CD4-positive, alpha-beta T cell (primary cell): ENCODE measurements at regions not wholly inside any gene's neighbourhood (a gene's known extent, or its start where the extent isn't known, plus 50 kb on each side); places are given as distances from the start of the nearest gene placed in this dataset.

ENCODE experiments used
- ATAC-seq: fragments of 200-7000 bp; cut with Tn5 transposase; one replicate; pipeline ENCODE4 v1.10.0; 2022; ENCODE audit warnings: mild to moderate bottlenecking; ENCODE audit not compliant: poor library complexity
- CTCF ChIA-PET: fragments of 350-600 bp; sonication (Branson Sonifier 250); formaldehyde crosslinking; loops from one replicate; lab custom pipeline; 2021; ENCODE audit warnings: antibody characterized with exemption, inconsistent platforms; lab: Charles Lee
- POLR2A ChIA-PET: fragments of 350-600 bp; sonication (Branson Sonifier 250); formaldehyde crosslinking; loops from one replicate; lab custom pipeline; 2021; ENCODE audit warnings: antibody characterized with exemption, inconsistent platforms; lab: Charles Lee
- DNase-seq, 14 experiments: peaks; one replicate each; pipeline ENCODE4 v3.0.0-alpha.2; 2013 to 2020; ENCODE audit warnings: mixed read lengths in 2 of 14
- H3K27ac ChIP-seq, 2 donors: one replicate each; pipeline versions ENCODE4 v1.5.1 to v1.7.0; 2013; ENCODE audit warnings: low read length in 2 of 2, low read depth in 1 of 2, mild to moderate bottlenecking in 1 of 2
- H3K27me3 ChIP-seq, 2 experiments: 1 replicate in 1 of 2; 2 replicates in 1 of 2; pipeline versions ENCODE4 v1.6.1 to v1.7.0; 2013; ENCODE audit warnings: low read length in 2 of 2, control low read depth in 1 of 2, mild to moderate bottlenecking in 1 of 2, moderate library complexity in 1 of 2; ENCODE audit not compliant: insufficient read depth in 2 of 2, control insufficient read depth in 1 of 2
- H3K36me3 ChIP-seq: one replicate; pipeline ENCODE4 v1.6.1; 2013; ENCODE audit warnings: low read length, control low read depth; ENCODE audit not compliant: insufficient read depth
- H3K4me1 ChIP-seq: one replicate; pipeline ENCODE4 v1.6.1; 2013; ENCODE audit warnings: low read length, control low read depth; ENCODE audit not compliant: insufficient read depth
- H3K4me3 ChIP-seq: one replicate; pipeline ENCODE4 v1.5.1; 2013; ENCODE audit warnings: mild to moderate bottlenecking, low read length, moderate library complexity
- H3K9me3 ChIP-seq, 2 experiments: 1 replicate in 1 of 2; 2 replicates in 1 of 2; pipeline versions ENCODE4 v1.6.1 to v1.7.0; 2013; ENCODE audit warnings: low read length in 2 of 2, mild to moderate bottlenecking in 2 of 2, control low read depth in 1 of 2, moderate library complexity in 1 of 2; ENCODE audit not compliant: control insufficient read depth in 1 of 2, insufficient read depth in 1 of 2
- H3K27ac Mint-ChIP-seq: one replicate; pipeline ENCODE4 v1.8.0; 2020; ENCODE audit warnings: mixed read lengths
- H3K27me3 Mint-ChIP-seq: one replicate; pipeline ENCODE4 v1.8.0; 2021; ENCODE audit warnings: mixed read lengths
- H3K36me3 Mint-ChIP-seq: one replicate; pipeline ENCODE4 v1.8.0; 2021; ENCODE audit warnings: low read depth, mixed read lengths
- H3K4me1 Mint-ChIP-seq: one replicate; pipeline ENCODE4 v1.8.0; 2021; ENCODE audit warnings: low read depth, mixed read lengths
- H3K4me3 Mint-ChIP-seq: one replicate; pipeline ENCODE4 v1.8.0; 2020; ENCODE audit warnings: mild to moderate bottlenecking, mixed read lengths
- H3K9me3 Mint-ChIP-seq: one replicate; pipeline ENCODE4 v1.8.0; 2020; ENCODE audit warnings: mixed read lengths
- CTCF ChIP-seq: fragments of 200-600 bp; IDR thresholded peaks from one replicate; pipeline ENCODE4 v1.8.0; 2022; ENCODE audit warnings: antibody characterized with exemption, mild to moderate bottlenecking
- intact Hi-C, 2 experiments: fragments of 100-400 bp; cut with DNase I in 1 of 2; cut with micrococcal nuclease in 1 of 2; formaldehyde crosslinking; loops; one replicate each; pipeline versions ENCODE4 v1.15.1 to v1.9.0; 2023 to 2025; cut with DNase I, micrococcal nuclease

GRCh38 chr19:31960474-31960873, 384.9 kb upstream of the ZNF507 start:
- POLR2A ChIA-PET, result no interaction called here
- Mint-ChIP-seq H3K4me1 (no peaks in the 10 kb centered on the region), H3K9me3 (no peaks in the 10 kb centered on the region), H3K36me3 (no peaks in the 10 kb centered on the region), H3K4me3 (no peak overlapping the region), H3K27me3 (peaks cover 4% of the 10 kb centered on the region), H3K27ac (no peak overlapping the region)
- Histone ChIP-seq H3K36me3 (no peaks in the 10 kb centered on the region), H3K27ac (no peak overlapping the region), H3K4me3 (no peak overlapping the region), H3K9me3 (peaks cover 0 to 7% of the 10 kb centered on the region in 2 experiments), H3K27me3 (peaks cover 0 to 4% of the 10 kb centered on the region in 2 experiments), H3K4me1 (no peaks in the 10 kb centered on the region)
- no peak for TF ChIP-seq CTCF
- ATAC-seq (no peak), DNase-seq (no peak)
- CTCF ChIA-PET, result no interaction called here
- intact Hi-C loops, result no loop called here

GRCh38 chr19:31961191-31961590, 384.2 kb upstream of the ZNF507 start:
- H3K4me3 ChIP-seq, result no peak overlapping the region
- H3K9me3 ChIP-seq, result peaks cover 0 to 7% of the 10 kb centered on the region in 2 experiments
- no peaks in the 10 kb centered on the region for H3K36me3 ChIP-seq
- Mint-ChIP-seq H3K4me1 (no peaks in the 10 kb centered on the region), H3K27ac (no peak overlapping the region), H3K4me3 (no peak overlapping the region), H3K36me3 (no peaks in the 10 kb centered on the region), H3K9me3 (no peaks in the 10 kb centered on the region), H3K27me3 (peaks cover 4% of the 10 kb centered on the region)
- no peak for TF ChIP-seq CTCF
- intact Hi-C loops, result no loop called here
- ChIA-PET POLR2A (no interaction called here), CTCF (no interaction called here)
- peaks cover 0 to 4% of the 10 kb centered on the region in 2 experiments for H3K27me3 ChIP-seq
- DNase-seq (no peak), ATAC-seq (no peak)
- H3K27ac ChIP-seq, result no peak overlapping the region
- H3K4me1 ChIP-seq, result no peaks in the 10 kb centered on the region

- Mint-ChIP-seq H3K27ac (no peak overlapping the region), H3K9me3 (no peaks in the 10 kb centered on the region), H3K4me1 (no peaks in the 10 kb centered on the region), H3K36me3 (no peaks in the 10 kb centered on the region), H3K4me3 (no peak overlapping the region), H3K27me3 (peaks cover 4% of the 10 kb centered on the region)
- Histone ChIP-seq H3K27ac (no peak overlapping the region), H3K4me3 (no peak overlapping the region), H3K9me3 (peaks cover 0 to 7% of the 10 kb centered on the region in 2 experiments), H3K4me1 (no peaks in the 10 kb centered on the region), H3K36me3 (no peaks in the 10 kb centered on the region), H3K27me3 (peaks cover 0 to 4% of the 10 kb centered on the region in 2 experiments)
- DNase-seq (no peak), ATAC-seq (no peak)
- POLR2A ChIA-PET, result no interaction called here
- CTCF ChIA-PET, result no interaction called here
- TF ChIP-seq CTCF, result no peak
- intact Hi-C loops, result no loop called here
Measured at GRCh38 chr19:31961667-31962066, 383.7 kb upstream of the ZNF507 start.
